ENCODE measurements at regions not wholly inside any gene's neighbourhood (a gene's known extent, or its start where the extent isn't known, plus 50 kb on each side); places are given as distances from the start of the nearest gene placed in this dataset.

DNA sequence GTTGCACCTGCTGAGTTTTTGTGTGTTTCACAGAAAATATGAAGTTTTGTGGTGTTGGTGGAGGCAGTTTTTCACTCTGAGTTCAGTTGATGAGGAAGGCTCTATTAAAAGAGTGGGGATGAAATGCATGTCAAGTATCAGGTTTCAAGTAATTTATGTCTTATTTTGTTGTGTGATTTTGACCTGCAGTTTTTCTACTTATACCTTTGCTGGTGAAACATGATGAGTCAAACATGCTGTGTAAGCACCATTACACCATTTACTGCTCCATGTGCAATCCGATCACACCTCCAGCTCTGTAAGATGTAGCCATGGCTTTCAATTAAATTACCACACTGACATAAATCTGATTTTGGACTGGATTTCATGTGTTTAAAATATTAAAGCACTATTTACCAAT, 174.5 kb upstream of the ZEB2 start:
- TF ChIP-seq POLR2A (IDR thresholded peaks at IDR 0.05) = no peak
- TF ChIP-seq, protein P1, sequence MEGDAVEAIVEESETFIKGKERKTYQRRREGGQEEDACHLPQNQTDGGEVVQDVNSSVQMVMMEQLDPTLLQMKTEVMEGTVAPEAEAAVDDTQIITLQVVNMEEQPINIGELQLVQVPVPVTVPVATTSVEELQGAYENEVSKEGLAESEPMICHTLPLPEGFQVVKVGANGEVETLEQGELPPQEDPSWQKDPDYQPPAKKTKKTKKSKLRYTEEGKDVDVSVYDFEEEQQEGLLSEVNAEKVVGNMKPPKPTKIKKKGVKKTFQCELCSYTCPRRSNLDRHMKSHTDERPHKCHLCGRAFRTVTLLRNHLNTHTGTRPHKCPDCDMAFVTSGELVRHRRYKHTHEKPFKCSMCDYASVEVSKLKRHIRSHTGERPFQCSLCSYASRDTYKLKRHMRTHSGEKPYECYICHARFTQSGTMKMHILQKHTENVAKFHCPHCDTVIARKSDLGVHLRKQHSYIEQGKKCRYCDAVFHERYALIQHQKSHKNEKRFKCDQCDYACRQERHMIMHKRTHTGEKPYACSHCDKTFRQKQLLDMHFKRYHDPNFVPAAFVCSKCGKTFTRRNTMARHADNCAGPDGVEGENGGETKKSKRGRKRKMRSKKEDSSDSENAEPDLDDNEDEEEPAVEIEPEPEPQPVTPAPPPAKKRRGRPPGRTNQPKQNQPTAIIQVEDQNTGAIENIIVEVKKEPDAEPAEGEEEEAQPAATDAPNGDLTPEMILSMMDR (IDR thresholded peaks at IDR 0.05) = no peak
- DNase-seq = no peak
- intact Hi-C loops (cut with DNase I; ENCODE audit: low total_unique reads) = no loop called here
- Histone ChIP-seq H3K9me3 (no peaks in the 10 kb centered on the region), H3K27me3 (no peaks in the 10 kb centered on the region), H3K27ac (no peak overlapping the region), H3K36me3 (no peaks in the 10 kb centered on the region), H3K4me3 (no peak overlapping the region), H3K4me1 (no peaks in the 10 kb centered on the region)

DNA sequence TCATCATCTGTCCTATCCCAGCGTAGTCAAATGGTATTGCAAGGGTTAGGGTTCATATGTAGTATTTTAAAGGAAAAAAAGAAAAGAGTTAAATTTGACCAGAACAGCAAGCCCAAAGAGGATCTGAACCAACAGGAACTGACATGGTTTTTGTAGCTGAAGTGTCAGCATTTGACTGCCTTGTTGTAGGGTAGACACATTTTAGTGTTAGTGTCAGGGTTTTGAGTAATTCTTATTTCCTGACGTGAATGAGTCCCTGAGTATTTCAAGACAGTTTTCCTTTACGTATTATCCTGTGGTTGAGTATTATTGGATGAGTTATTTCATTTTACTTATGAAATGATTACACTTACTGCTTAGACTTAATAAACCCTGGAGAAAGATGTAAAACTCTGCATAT, 173.3 kb upstream of the ZEB2 start:
- Histone ChIP-seq H3K4me1 (no peaks in the 10 kb centered on the region), H3K9me3 (no peaks in the 10 kb centered on the region), H3K4me3 (no peak overlapping the region), H3K27me3 (no peaks in the 10 kb centered on the region), H3K36me3 (no peaks in the 10 kb centered on the region), H3K27ac (no peak overlapping the region)
- intact Hi-C loops (cut with DNase I; ENCODE audit: low total_unique reads) = no loop called here
- DNase-seq = no peak
- no peak for TF ChIP-seq POLR2A (IDR thresholded peaks at IDR 0.05)
- TF ChIP-seq, protein P1 (IDR thresholded peaks at IDR 0.05) = no peak

DNA sequence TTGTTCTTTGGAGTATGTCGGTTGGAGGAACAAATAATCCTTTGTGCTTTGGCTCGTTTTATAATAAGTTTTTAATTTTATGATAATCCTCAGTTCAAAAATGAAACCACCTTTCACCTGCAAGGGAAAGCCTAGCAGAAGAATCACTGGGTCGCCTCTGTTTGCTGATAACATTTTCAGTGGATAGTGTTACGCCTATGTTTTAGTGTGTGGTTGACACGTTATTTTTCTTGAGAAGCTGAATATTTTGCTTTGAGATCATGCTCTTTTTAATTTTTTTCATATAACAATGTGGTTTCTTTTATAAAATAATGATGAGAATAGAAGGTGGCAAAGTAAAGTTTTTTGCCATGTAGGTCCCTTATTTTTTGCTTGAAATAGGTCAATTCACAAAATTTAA, 172.7 kb upstream of the ZEB2 start:
- intact Hi-C loops (cut with DNase I; ENCODE audit: low total_unique reads) = no loop called here
- Histone ChIP-seq H3K27ac (no peak overlapping the region), H3K4me1 (no peaks in the 10 kb centered on the region), H3K36me3 (no peaks in the 10 kb centered on the region), H3K4me3 (no peak overlapping the region), H3K27me3 (no peaks in the 10 kb centered on the region), H3K9me3 (no peaks in the 10 kb centered on the region)
- no peak for TF ChIP-seq POLR2A (IDR thresholded peaks at IDR 0.05)
- TF ChIP-seq, protein P1 (IDR thresholded peaks at IDR 0.05) = no peak
- DNase-seq = no peak

DNA sequence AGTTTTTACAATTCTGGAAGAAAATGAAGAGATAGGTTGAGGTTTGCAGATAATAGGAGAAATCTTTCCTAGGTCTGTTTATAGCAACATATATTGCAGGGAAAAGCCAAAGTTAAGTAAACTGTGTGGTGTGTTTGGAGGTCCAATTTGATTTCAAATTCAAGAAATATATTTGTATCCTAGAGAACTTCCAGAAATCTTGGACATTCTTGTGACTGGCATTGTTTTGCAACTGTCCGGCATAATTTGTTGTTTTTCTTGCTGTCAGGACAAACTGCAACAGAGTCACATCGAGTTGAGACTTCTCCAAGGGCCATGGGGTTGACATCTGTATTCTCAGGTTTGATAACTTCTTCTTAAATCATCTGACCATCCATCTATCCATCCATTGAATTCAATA, 170.9 kb upstream of the ZEB2 start:
- TF ChIP-seq POLR2A (IDR thresholded peaks at IDR 0.05) = no peak
- TF ChIP-seq, protein P1 (IDR thresholded peaks at IDR 0.05) = no peak
- no peaks in the 10 kb centered on the region for H3K4me1 ChIP-seq
- H3K36me3 ChIP-seq = no peaks in the 10 kb centered on the region
- DNase-seq = no peak
- no peak overlapping the region for H3K4me3 ChIP-seq
- intact Hi-C loops (cut with DNase I; ENCODE audit: low total_unique reads) = no loop called here
- no peak overlapping the region for H3K27ac ChIP-seq
- H3K27me3 ChIP-seq = no peaks in the 10 kb centered on the region
- H3K9me3 ChIP-seq = no peaks in the 10 kb centered on the region

DNA sequence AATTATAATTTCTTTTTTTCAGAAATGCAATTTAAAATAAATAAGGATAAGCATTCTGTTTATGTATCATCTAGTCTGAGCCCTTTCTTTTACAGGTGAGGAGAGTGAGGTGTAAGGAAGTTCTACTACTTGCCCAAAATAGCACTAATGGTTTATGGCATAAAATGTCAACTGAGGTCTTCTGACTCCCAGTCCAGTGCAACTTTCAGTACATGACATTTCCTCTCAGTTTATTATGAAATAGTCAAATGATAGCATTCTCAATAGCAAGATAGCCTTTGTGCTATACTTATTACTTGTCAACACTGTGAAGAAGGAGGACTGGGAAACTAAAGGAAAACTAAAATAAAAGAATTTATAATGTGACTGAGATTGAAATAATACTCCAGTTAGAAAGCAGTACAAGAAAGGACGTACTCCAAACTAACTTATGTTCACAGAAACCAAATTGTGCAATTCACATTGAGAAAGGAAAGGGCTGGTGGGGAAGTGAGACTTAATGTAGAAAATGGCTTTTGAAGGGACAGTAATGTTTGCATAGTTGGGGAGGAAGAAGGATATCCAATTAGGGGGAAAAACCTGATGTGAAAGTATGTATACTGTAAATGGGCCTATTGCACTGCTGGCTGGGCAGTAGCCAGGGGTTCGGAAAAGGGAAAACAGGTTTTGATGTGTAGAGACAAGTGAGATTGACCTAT, 166.7 kb upstream of the ZEB2 start:
- H3K27me3 ChIP-seq = no peaks in the 10 kb centered on the region
- no peaks in the 10 kb centered on the region for H3K36me3 ChIP-seq
- no peak for DNase-seq
- H3K27ac ChIP-seq = no peak overlapping the region
- TF ChIP-seq, protein P1 (IDR thresholded peaks at IDR 0.05) = no peak
- intact Hi-C loops (cut with DNase I; ENCODE audit: low total_unique reads) = no loop called here
- H3K4me1 ChIP-seq = no peaks in the 10 kb centered on the region
- H3K4me3 ChIP-seq = no peak overlapping the region
- H3K9me3 ChIP-seq = no peaks in the 10 kb centered on the region

Data from uterus (tissue), 3 donors.